Parathyroid adenoma (tissue), 2 donors: ENCODE measurements at regions not wholly inside any gene's neighbourhood (a gene's known extent, or its start where the extent isn't known, plus 50 kb on each side); places are given as distances from the start of the nearest gene placed in this dataset.
A peak's percentile ranks its signal among the peaks of the same experiment; 100 is the strongest.

Experiments used
- H2AFZ ChIP-seq: fragments of 300-600 bp; sonication (generic); one replicate; pipeline ENCODE4 v1.7.0; 2017; ENCODE audit warnings: antibody characterized with exemption, mild to moderate bottlenecking
- H3K27ac ChIP-seq: fragments of 300-600 bp; sonication (generic); one replicate; pipeline ENCODE4 v1.7.0; 2017
- H3K27me3 ChIP-seq: fragments of 300-600 bp; sonication (generic); one replicate; pipeline ENCODE4 v1.7.0; 2017; ENCODE audit warnings: low read length; ENCODE audit not compliant: control insufficient read depth, insufficient read depth
- H3K36me3 ChIP-seq: fragments of 300-600 bp; sonication (generic); one replicate; pipeline ENCODE4 v1.7.0; 2017; ENCODE audit warnings: low read length; ENCODE audit not compliant: control insufficient read depth, insufficient read depth
- H3K4me1 ChIP-seq: fragments of 300-600 bp; sonication (generic); one replicate; pipeline ENCODE4 v1.7.0; 2017; ENCODE audit warnings: control low read depth
- H3K4me2 ChIP-seq: fragments of 300-600 bp; sonication (generic); one replicate; pipeline ENCODE4 v1.7.0; 2017; ENCODE audit warnings: low read length
- H3K4me3 ChIP-seq: fragments of 300-600 bp; sonication (generic); one replicate; pipeline ENCODE4 v1.7.0; 2017; ENCODE audit warnings: low read depth, low read length
- H3K79me2 ChIP-seq: fragments of 300-600 bp; sonication (generic); one replicate; pipeline ENCODE4 v1.7.0; 2017; ENCODE audit warnings: control low read depth
- H3K9ac ChIP-seq: fragments of 300-600 bp; sonication (generic); one replicate; pipeline ENCODE4 v1.7.0; 2017; ENCODE audit warnings: mild to moderate bottlenecking
- H3K9me3 ChIP-seq: fragments of 300-600 bp; sonication (generic); one replicate; pipeline ENCODE4 v1.7.0; 2017; ENCODE audit warnings: low read length; ENCODE audit not compliant: control insufficient read depth
- CTCF ChIP-seq: fragments of 300-600 bp; sonication (generic); IDR thresholded peaks from one replicate; pipeline ENCODE4 v1.7.0; 2017; ENCODE audit warnings: antibody characterized with exemption, mild to moderate bottlenecking
- donor health status: primary hyperparathyroidism.

- Histone ChIP-seq H3K9me3 (no peaks in the 10 kb centered on the region), H3K4me2 (no peak overlapping the region), H3K4me3 (no peak overlapping the region), H3K27ac (no peak overlapping the region), H3K79me2 (no peaks in the 10 kb centered on the region), H3K27me3 (no peaks in the 10 kb centered on the region), H3K4me1 (no peaks in the 10 kb centered on the region), H2AFZ (no peak overlapping the region), H3K9ac (no peak overlapping the region), H3K36me3 (no peaks in the 10 kb centered on the region)
- no peak for TF ChIP-seq CTCF
Measured at GRCh38 chr4:18082236-18082635, 60.7 kb upstream of the LCORL start.

DNA sequence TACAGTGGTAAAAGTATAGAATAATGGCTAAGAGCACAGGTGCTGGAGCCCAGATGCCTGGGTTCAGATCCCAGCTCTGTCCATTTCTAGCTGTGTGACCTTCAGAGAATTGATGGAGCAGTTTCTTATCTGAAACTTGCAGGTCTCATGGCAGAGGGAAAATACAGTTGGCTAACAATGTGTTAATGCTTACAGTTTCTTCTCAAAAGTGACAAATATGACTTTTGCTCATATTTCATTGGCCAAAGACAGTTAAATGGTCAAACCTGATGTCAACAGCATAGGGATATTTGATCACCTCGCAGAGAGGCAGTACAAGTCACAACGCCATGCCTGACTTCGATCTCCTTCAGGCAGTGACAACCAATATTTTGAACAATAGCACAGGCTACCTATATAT lies 60.2 kb upstream of the LCORL start:
- no peak overlapping the region for H2AFZ ChIP-seq
- H3K36me3 ChIP-seq: no peaks in the 10 kb centered on the region
- H3K4me3 ChIP-seq: no peak overlapping the region
- no peak overlapping the region for H3K27ac ChIP-seq
- no peaks in the 10 kb centered on the region for H3K79me2 ChIP-seq
- no peak overlapping the region for H3K9ac ChIP-seq
- no peak for TF ChIP-seq CTCF
- H3K27me3 ChIP-seq: no peaks in the 10 kb centered on the region
- H3K4me1 ChIP-seq: no peaks in the 10 kb centered on the region
- no peaks in the 10 kb centered on the region for H3K9me3 ChIP-seq
- H3K4me2 ChIP-seq: no peak overlapping the region

DNA sequence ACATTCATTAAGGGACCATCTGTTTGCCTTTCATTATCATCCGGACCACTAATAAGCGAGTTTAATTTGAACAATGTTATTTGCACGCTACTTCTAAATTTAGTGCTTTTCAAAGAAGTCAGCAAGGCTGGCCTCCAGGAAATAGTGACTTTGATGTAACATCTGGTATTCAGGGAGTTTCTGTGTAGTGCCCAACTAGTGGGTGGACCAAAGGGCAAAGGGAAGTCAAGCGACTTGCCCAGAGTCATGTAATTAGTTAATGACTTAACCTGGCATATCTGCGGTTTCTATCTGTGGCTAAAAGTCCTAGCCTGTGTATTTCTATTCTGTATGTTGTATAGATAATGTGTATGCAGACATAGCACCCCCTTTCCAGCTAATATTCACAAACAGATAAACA lies 56.3 kb upstream of the LCORL start:
- no peaks in the 10 kb centered on the region for H3K27me3 ChIP-seq
- no peaks in the 10 kb centered on the region for H3K36me3 ChIP-seq
- H3K4me2 ChIP-seq: no peak overlapping the region
- no peak overlapping the region for H2AFZ ChIP-seq
- TF ChIP-seq CTCF: no peak
- H3K79me2 ChIP-seq: no peaks in the 10 kb centered on the region
- no peaks in the 10 kb centered on the region for H3K9me3 ChIP-seq
- H3K4me3 ChIP-seq: no peak overlapping the region
- no peak overlapping the region for H3K9ac ChIP-seq
- H3K27ac ChIP-seq: no peak overlapping the region
- H3K4me1 ChIP-seq: no peaks in the 10 kb centered on the region

GRCh38 chr4:18075823-18076433 lies 54.4 kb upstream of the LCORL start:
- H3K4me3 ChIP-seq: no peak overlapping the region
- H2AFZ ChIP-seq: no peak overlapping the region
- H3K27me3 ChIP-seq: no peaks in the 10 kb centered on the region
- H3K4me1 ChIP-seq: no peaks in the 10 kb centered on the region
- H3K27ac ChIP-seq: no peak overlapping the region
- no peaks in the 10 kb centered on the region for H3K9me3 ChIP-seq
- H3K36me3 ChIP-seq: no peaks in the 10 kb centered on the region
- no peaks in the 10 kb centered on the region for H3K79me2 ChIP-seq
- H3K9ac ChIP-seq: no peak overlapping the region
- peak; percentile 13 for TF ChIP-seq CTCF
- no peak overlapping the region for H3K4me2 ChIP-seq

- no peaks in the 10 kb centered on the region for H3K27me3 ChIP-seq
- H3K4me2 ChIP-seq: no peak overlapping the region
- H3K9ac ChIP-seq: no peak overlapping the region
- H3K4me3 ChIP-seq: no peak overlapping the region
- H3K4me1 ChIP-seq: no peaks in the 10 kb centered on the region
- no peak for TF ChIP-seq CTCF
- no peak overlapping the region for H3K27ac ChIP-seq
- H3K9me3 ChIP-seq: no peaks in the 10 kb centered on the region
- no peak overlapping the region for H2AFZ ChIP-seq
- no peaks in the 10 kb centered on the region for H3K36me3 ChIP-seq
- H3K79me2 ChIP-seq: no peaks in the 10 kb centered on the region
Measured at GRCh38 chr4:18071894-18072293, 50.3 kb upstream of the LCORL start.
